Mesenchymal stem cell (in vitro differentiated cells and primary cell): ENCODE measurements at regions not wholly inside any gene's neighbourhood (a gene's known extent, or its start where the extent isn't known, plus 50 kb on each side); places are given as distances from the start of the nearest gene placed in this dataset.

ENCODE experiments used
- DNase-seq: peaks from one replicate; pipeline ENCODE4 v3.0.0-alpha.2; 2013
- H2AFZ ChIP-seq: one replicate; pipeline ENCODE4 v1.6.1; 2013; ENCODE audit warnings: low read depth, mild to moderate bottlenecking, control low read depth, inconsistent platforms, low read length, moderate library complexity
- H2AK5ac ChIP-seq: 2 replicates; pipeline ENCODE4 v1.6.1; 2013; ENCODE audit warnings: low read length, moderate library complexity, mild to moderate bottlenecking, inconsistent platforms; ENCODE audit not compliant: severe bottlenecking
- H2BK120ac ChIP-seq: one replicate; pipeline ENCODE4 v1.6.1; 2013; ENCODE audit warnings: low read depth, mild to moderate bottlenecking, inconsistent platforms, low read length, moderate library complexity
- H2BK12ac ChIP-seq, 2 experiments: one replicate each; pipeline ENCODE4 v1.6.1; 2013; ENCODE audit warnings: inconsistent platforms in 2 of 2, low read length in 2 of 2, mild to moderate bottlenecking in 2 of 2, moderate library complexity in 2 of 2, control low read depth in 1 of 2
- H2BK15ac ChIP-seq: one replicate; pipeline ENCODE4 v1.6.1; 2013; ENCODE audit warnings: mild to moderate bottlenecking, low read depth, inconsistent platforms; ENCODE audit not compliant: poor library complexity, severe bottlenecking
- H2BK5ac ChIP-seq: 2 replicates; pipeline ENCODE4 v1.6.1; 2013; ENCODE audit warnings: low read depth, mild to moderate bottlenecking, low read length, control low read depth, inconsistent platforms; ENCODE audit not compliant: poor library complexity, severe bottlenecking
- H3K14ac ChIP-seq, 2 experiments: one replicate each; pipeline ENCODE4 v1.6.1; 2013; ENCODE audit warnings: inconsistent platforms in 2 of 2, low read length in 2 of 2, control low read depth in 1 of 2, mild to moderate bottlenecking in 1 of 2, moderate library complexity in 1 of 2
- H3K18ac ChIP-seq, 2 experiments: one replicate each; pipeline ENCODE4 v1.6.1; 2013; ENCODE audit warnings: inconsistent platforms in 2 of 2, low read length in 2 of 2, control low read depth in 1 of 2, low read depth in 1 of 2, mild to moderate bottlenecking in 1 of 2
- H3K23ac ChIP-seq, 2 experiments: one replicate each; pipeline ENCODE4 v1.6.1; 2013; ENCODE audit warnings: inconsistent platforms in 2 of 2, low read length in 2 of 2, mild to moderate bottlenecking in 2 of 2, moderate library complexity in 2 of 2, control low read depth in 1 of 2
- H3K27ac ChIP-seq: 2 replicates; pipeline ENCODE4 v1.5.1; 2013; ENCODE audit warnings: mild to moderate bottlenecking, moderate library complexity, low read length, control low read depth, inconsistent platforms; ENCODE audit not compliant: poor library complexity, severe bottlenecking
- H3K27me3 ChIP-seq, 2 experiments: 2 replicates each; pipeline versions ENCODE4 v1.6.1 to v1.7.0; 2013; ENCODE audit warnings: low read length in 2 of 2, mild to moderate bottlenecking in 2 of 2, moderate library complexity in 2 of 2, control low read depth in 1 of 2, inconsistent platforms in 1 of 2; ENCODE audit not compliant: control insufficient read depth in 1 of 2, insufficient read depth in 1 of 2
- H3K36me3 ChIP-seq, 2 experiments: 2 replicates each; pipeline versions ENCODE4 v1.6.1 to v1.7.0; 2013; ENCODE audit warnings: low read length in 2 of 2, control low read depth in 1 of 2, inconsistent platforms in 1 of 2, low read depth in 1 of 2, mild to moderate bottlenecking in 1 of 2; ENCODE audit not compliant: insufficient read depth in 2 of 2, control insufficient read depth in 1 of 2
- H3K4ac ChIP-seq, 2 experiments: one replicate each; pipeline ENCODE4 v1.6.1; 2013; ENCODE audit warnings: inconsistent platforms in 2 of 2, low read length in 2 of 2, mild to moderate bottlenecking in 2 of 2, moderate library complexity in 2 of 2, control low read depth in 1 of 2, low read depth in 1 of 2
- H3K4me1 ChIP-seq: 2 replicates; pipeline ENCODE4 v1.6.1; 2013; ENCODE audit warnings: low read depth, low read length, control low read depth; ENCODE audit not compliant: control insufficient read depth, insufficient read depth
- H3K4me2 ChIP-seq: 2 replicates; pipeline ENCODE4 v1.6.1; 2013; ENCODE audit warnings: low read length, mild to moderate bottlenecking, inconsistent platforms; ENCODE audit not compliant: poor library complexity, severe bottlenecking
- H3K4me3 ChIP-seq, 2 experiments: 2 replicates each; pipeline versions ENCODE4 v1.5.1 to v1.7.0; 2013; ENCODE audit warnings: low read length in 2 of 2, mild to moderate bottlenecking in 2 of 2, control low read depth in 1 of 2, low read depth in 1 of 2; ENCODE audit not compliant: insufficient read depth in 1 of 2
- H3K79me1 ChIP-seq: replicated peaks from 2 replicates; pipeline ENCODE4 v1.6.1; 2013; ENCODE audit warnings: mild to moderate bottlenecking, control low read depth, low read length, inconsistent platforms; ENCODE audit not compliant: poor library complexity, severe bottlenecking
- H3K9ac ChIP-seq: 2 replicates; pipeline ENCODE4 v1.7.0; 2013; ENCODE audit warnings: mild to moderate bottlenecking, low read length, moderate library complexity
- H3K9me3 ChIP-seq: 2 replicates; pipeline ENCODE4 v1.7.0; 2013; ENCODE audit warnings: mild to moderate bottlenecking, low read length; ENCODE audit not compliant: control insufficient read depth
- H4K8ac ChIP-seq: one replicate; pipeline ENCODE4 v1.6.1; 2013; ENCODE audit warnings: inconsistent platforms, mild to moderate bottlenecking, low read length, moderate library complexity
- H4K91ac ChIP-seq: one replicate; pipeline ENCODE4 v1.6.1; 2013; ENCODE audit warnings: mild to moderate bottlenecking, low read length, inconsistent platforms
- WGBS: methylation state at CpG from one replicate; pipeline ENCODE4 v1.1.7; 2013; ENCODE audit warnings: mixed read lengths; 5-methylcytosine and 5-hydroxymethylcytosine counted together

DNA sequence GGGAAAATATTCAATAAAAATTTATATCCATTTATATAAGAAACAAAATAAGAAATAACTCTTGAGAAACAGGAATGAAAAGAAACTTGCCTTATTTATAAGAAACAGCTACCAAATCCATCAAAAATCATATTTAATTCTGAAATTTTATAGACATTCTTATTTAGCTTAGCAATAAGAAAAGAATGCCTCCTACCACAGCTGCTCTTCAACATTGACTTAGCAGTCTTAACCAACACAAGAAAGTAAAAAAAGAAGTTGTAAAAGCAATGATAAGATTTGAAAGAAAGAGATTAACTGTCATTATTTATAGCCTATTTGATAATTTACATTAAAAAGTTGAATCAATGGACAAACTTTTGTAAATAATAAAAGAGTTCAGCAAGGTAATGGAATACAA is 212.8 kb downstream of the ZNF365 start:
- no peak overlapping the region for H3K4me2 ChIP-seq
- no peaks in the 10 kb centered on the region for H3K79me1 ChIP-seq
- no peak overlapping the region for H3K4me3 ChIP-seq
- H3K18ac ChIP-seq: no peak overlapping the region
- H3K27ac ChIP-seq: no peak overlapping the region
- no peak overlapping the region for H2BK12ac ChIP-seq
- no peak overlapping the region for H3K23ac ChIP-seq
- H2BK5ac ChIP-seq: no peak overlapping the region
- no peaks in the 10 kb centered on the region for H3K36me3 ChIP-seq
- no peak overlapping the region for H3K14ac ChIP-seq
- H3K9me3 ChIP-seq: peaks cover 4% of the 10 kb centered on the region
- no peak overlapping the region for H3K4ac ChIP-seq
- no peak for DNase-seq
- H4K8ac ChIP-seq: no peak overlapping the region
- H2BK15ac ChIP-seq: no peak overlapping the region
- H2AK5ac ChIP-seq: no peak overlapping the region
- H3K9ac ChIP-seq: no peak overlapping the region
- no peak overlapping the region for H2AFZ ChIP-seq
- H3K4me1 ChIP-seq: peaks cover 4% of the 10 kb centered on the region
- no peaks in the 10 kb centered on the region for H3K27me3 ChIP-seq
- H4K91ac ChIP-seq: no peak overlapping the region
- H2BK120ac ChIP-seq: no peak overlapping the region

DNA sequence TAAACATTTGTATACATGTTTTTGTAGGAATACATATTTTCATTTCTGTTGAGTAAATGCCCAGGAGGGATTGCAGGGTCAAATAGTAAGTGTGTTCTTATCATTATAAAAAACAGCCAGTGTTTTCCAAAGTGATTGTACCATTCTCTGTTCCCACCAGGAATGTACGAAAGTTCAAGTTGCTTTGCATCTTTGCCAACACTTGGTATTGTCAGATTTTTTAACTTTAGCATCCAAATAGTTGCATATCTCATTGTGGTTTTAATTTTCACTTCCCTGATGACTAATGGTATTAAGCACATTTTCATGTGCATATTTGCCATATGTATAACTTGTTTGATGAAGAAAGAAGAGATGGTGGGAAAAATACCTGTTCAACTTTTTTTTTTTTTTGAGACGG is 213.9 kb downstream of the ZNF365 start:
- no peak overlapping the region for H3K27ac ChIP-seq
- no peak overlapping the region for H2BK5ac ChIP-seq
- no peaks in the 10 kb centered on the region for H3K36me3 ChIP-seq
- H3K23ac ChIP-seq: no peak overlapping the region
- no peak overlapping the region for H2BK120ac ChIP-seq
- peaks cover 2% of the 10 kb centered on the region for H3K4me1 ChIP-seq
- H3K9ac ChIP-seq: no peak overlapping the region
- WGBS: no CpG with 5 or more reads among the region's 2 CpGs
- no peak overlapping the region for H3K4ac ChIP-seq
- no peak overlapping the region for H3K14ac ChIP-seq
- H2BK15ac ChIP-seq: no peak overlapping the region
- H3K79me1 ChIP-seq: no peaks in the 10 kb centered on the region
- H3K18ac ChIP-seq: no peak overlapping the region
- no peak overlapping the region for H4K8ac ChIP-seq
- no peak for DNase-seq
- H2AK5ac ChIP-seq: no peak overlapping the region
- no peak overlapping the region for H2AFZ ChIP-seq
- peaks cover 4% of the 10 kb centered on the region for H3K9me3 ChIP-seq
- no peaks in the 10 kb centered on the region for H3K27me3 ChIP-seq
- no peak overlapping the region for H3K4me2 ChIP-seq
- no peak overlapping the region for H4K91ac ChIP-seq
- H3K4me3 ChIP-seq: no peak overlapping the region
- H2BK12ac ChIP-seq: no peak overlapping the region

DNA sequence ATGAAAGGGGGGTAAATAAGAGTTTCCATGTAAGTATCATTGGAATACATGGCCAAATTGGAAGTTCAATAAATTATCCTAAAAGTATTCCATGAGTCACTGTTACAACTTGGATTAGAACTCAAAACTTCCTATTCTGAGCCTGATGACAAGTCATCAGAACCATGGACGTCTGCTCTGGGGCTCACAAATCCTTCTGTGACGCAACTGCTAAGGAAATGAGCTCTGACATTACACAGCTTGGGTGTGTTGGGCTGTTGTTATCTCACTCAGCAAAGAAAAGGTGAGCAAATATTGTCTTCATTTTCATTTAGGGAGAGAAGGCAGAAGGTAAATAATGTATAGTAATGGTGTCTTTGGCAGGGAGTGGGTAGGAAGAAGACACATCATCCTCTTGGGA is 214.8 kb upstream of the ADO start:
- no peak overlapping the region for H2BK12ac ChIP-seq
- no peak overlapping the region for H2AFZ ChIP-seq
- H3K4me2 ChIP-seq: no peak overlapping the region
- H3K27ac ChIP-seq: no peak overlapping the region
- no peak overlapping the region for H2BK15ac ChIP-seq
- no peak overlapping the region for H3K14ac ChIP-seq
- no peak for DNase-seq
- H2AK5ac ChIP-seq: no peak overlapping the region
- no peak overlapping the region for H4K8ac ChIP-seq
- H3K9me3 ChIP-seq: peaks cover 4% of the 10 kb centered on the region
- no peak overlapping the region for H3K9ac ChIP-seq
- H4K91ac ChIP-seq: no peak overlapping the region
- H3K79me1 ChIP-seq: no peaks in the 10 kb centered on the region
- no peak overlapping the region for H3K18ac ChIP-seq
- H3K4me3 ChIP-seq: no peak overlapping the region
- H3K27me3 ChIP-seq: no peaks in the 10 kb centered on the region
- WGBS: 72% methylated on average over 2 of the region's 2 CpGs
- H3K4me1 ChIP-seq: no peaks in the 10 kb centered on the region
- no peak overlapping the region for H3K23ac ChIP-seq
- H3K36me3 ChIP-seq: no peaks in the 10 kb centered on the region
- no peak overlapping the region for H2BK120ac ChIP-seq
- H3K4ac ChIP-seq: no peak overlapping the region
- no peak overlapping the region for H2BK5ac ChIP-seq

DNA sequence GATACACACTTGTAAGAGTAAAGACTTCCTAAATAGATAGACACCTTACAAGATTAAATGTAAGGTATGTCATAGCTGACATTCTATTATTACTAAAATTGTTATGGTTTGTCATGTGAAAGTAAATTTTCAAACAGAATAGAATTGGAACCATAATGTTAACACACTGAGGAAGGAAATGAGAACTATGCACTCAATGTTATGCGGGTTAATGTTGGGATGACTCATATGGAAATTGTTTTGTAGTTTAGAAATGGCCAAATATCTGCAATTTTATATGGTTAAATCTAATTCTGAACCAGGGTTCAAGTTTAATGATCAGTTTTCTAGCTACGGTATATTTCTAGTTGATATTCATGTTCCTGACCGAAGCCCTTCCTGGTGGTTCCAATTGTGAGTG is 214.2 kb upstream of the ADO start:
- Histone ChIP-seq H2BK12ac (no peak overlapping the region), H3K9me3 (peaks cover 4% of the 10 kb centered on the region), H3K4me3 (no peak overlapping the region), H4K91ac (no peak overlapping the region), H3K27ac (no peak overlapping the region), H2BK5ac (no peak overlapping the region), H3K27me3 (no peaks in the 10 kb centered on the region), H3K79me1 (no peaks in the 10 kb centered on the region), H2BK15ac (no peak overlapping the region), H3K4me1 (no peaks in the 10 kb centered on the region), H3K4me2 (no peak overlapping the region), H2BK120ac (no peak overlapping the region), H3K18ac (peak overlapping the region in 1 of 2 experiments; percentile 12), H3K9ac (no peak overlapping the region), H2AK5ac (no peak overlapping the region), H4K8ac (no peak overlapping the region), H3K14ac (no peak overlapping the region), H3K36me3 (no peaks in the 10 kb centered on the region), H3K4ac (no peak overlapping the region), H2AFZ (no peak overlapping the region), H3K23ac (no peak overlapping the region)
- 91% methylated on average over 3 of the region's 3 CpGs for WGBS
- no peak for DNase-seq
